IMR-90 (cell line): ENCODE measurements at regions not wholly inside any gene's neighbourhood (a gene's known extent, or its start where the extent isn't known, plus 50 kb on each side); places are given as distances from the start of the nearest gene placed in this dataset.

Experiments
- ATAC-seq: fragments of 200-7000 bp; cut with Tn5 transposase; 2 replicates; pipeline ENCODE4 v1.9.1; 2020; ENCODE audit warnings: low read depth, mild to moderate bottlenecking, moderate library complexity
- BruUV-seq: library from RNA; stranded (reverse); fragments of 400-500 nt; replicated peaks from 2 replicates; lab custom pipeline; 2021; lab: Mats Ljungman, UMichigan
- CTCF ChIA-PET: fragments of 300-600 bp; formaldehyde crosslinking; extraction: SDS; loops from one replicate; lab custom pipeline; 2021; ENCODE audit warnings: antibody characterized with exemption; lab: Yijun Ruan, JAX
- POLR2A ChIA-PET: fragments of 300-600 bp; sonication (Branson Sonifier 250); formaldehyde crosslinking; loops from one replicate; lab custom pipeline; 2022; ENCODE audit warnings: antibody characterized with exemption; ENCODE audit not compliant: unreplicated experiment; lab: Charles Lee
- DNase-seq: peaks from one replicate; pipeline ENCODE4 v3.0.0; 2013
- H2AFZ ChIP-seq: replicated peaks from 2 replicates; pipeline ENCODE3; 2013; ENCODE audit warnings: low read length, mild to moderate bottlenecking; ENCODE audit not compliant: poor library complexity
- H2AK5ac ChIP-seq: 2 replicates; pipeline ENCODE4 v1.6.1; 2013; ENCODE audit warnings: low read depth, low read length, inconsistent platforms
- H2AK9ac ChIP-seq: replicated peaks from 2 replicates; pipeline ENCODE3; 2013; ENCODE audit warnings: mild to moderate bottlenecking, low read depth, low read length, moderate library complexity; ENCODE audit not compliant: poor library complexity
- H2BK120ac ChIP-seq: 2 replicates; pipeline ENCODE4 v1.6.1; 2013; ENCODE audit warnings: low read depth, low read length, inconsistent platforms
- H2BK15ac ChIP-seq: 3 replicates; pipeline ENCODE4 v1.6.1; 2013; ENCODE audit warnings: low read depth, low read length, inconsistent platforms
- H2BK20ac ChIP-seq: 2 replicates; pipeline ENCODE4 v1.6.1; 2013; ENCODE audit warnings: low read depth, mild to moderate bottlenecking, inconsistent platforms, low read length, moderate library complexity
- H2BK5ac ChIP-seq: 2 replicates; pipeline ENCODE4 v1.6.1; 2013; ENCODE audit warnings: mild to moderate bottlenecking, low read depth, low read length, inconsistent platforms; ENCODE audit not compliant: poor library complexity, severe bottlenecking
- H3K14ac ChIP-seq: replicated peaks from 2 replicates; pipeline ENCODE4 v1.6.1; 2013; ENCODE audit warnings: low read depth, low read length, inconsistent platforms
- H3K18ac ChIP-seq: 2 replicates; pipeline ENCODE4 v1.6.1; 2013; ENCODE audit warnings: low read depth, low read length, control low read depth
- H3K23ac ChIP-seq: 2 replicates; pipeline ENCODE4 v1.6.1; 2013; ENCODE audit warnings: low read depth, low read length, inconsistent platforms
- H3K27ac ChIP-seq: 2 replicates; pipeline ENCODE4 v1.5.1; 2013; ENCODE audit warnings: mild to moderate bottlenecking, control low read depth, low read length; ENCODE audit not compliant: insufficient read depth
- H3K27me3 ChIP-seq: 2 replicates; pipeline ENCODE4 v1.6.1; 2013; ENCODE audit warnings: low read length; ENCODE audit not compliant: control insufficient read depth, insufficient read depth
- H3K36me3 ChIP-seq: 2 replicates; pipeline ENCODE4 v1.6.1; 2013; ENCODE audit warnings: low read length, mixed read lengths; ENCODE audit not compliant: control insufficient read depth, insufficient read depth
- H3K4ac ChIP-seq: 2 replicates; pipeline ENCODE4 v1.6.1; 2013; ENCODE audit warnings: low read depth, low read length, inconsistent platforms
- H3K4me1 ChIP-seq: 2 replicates; pipeline ENCODE4 v1.6.1; 2013; ENCODE audit warnings: low read length, mixed read lengths; ENCODE audit not compliant: control insufficient read depth, insufficient read depth
- H3K4me2 ChIP-seq: 2 replicates; pipeline ENCODE4 v1.6.1; 2013; ENCODE audit warnings: low read depth, mild to moderate bottlenecking, control low read depth, low read length, moderate library complexity
- H3K4me3 ChIP-seq: 2 replicates; pipeline ENCODE4 v1.5.1; 2013; ENCODE audit warnings: low read depth, mild to moderate bottlenecking, control low read depth, low read length, moderate library complexity; ENCODE audit not compliant: insufficient read depth
- H3K56ac ChIP-seq: 2 replicates; pipeline ENCODE4 v1.6.1; 2013; ENCODE audit warnings: low read length, inconsistent platforms; ENCODE audit not compliant: insufficient read depth; ENCODE audit errors: extremely low read depth
- H3K79me1 ChIP-seq, 2 experiments: 2 replicates each; pipeline ENCODE4 v1.6.1; 2013; ENCODE audit warnings: low read length in 2 of 2, inconsistent platforms in 1 of 2, low read depth in 1 of 2
- H3K9ac ChIP-seq: 2 replicates; pipeline ENCODE4 v1.6.1; 2013; ENCODE audit warnings: low read depth, low read length, control low read depth
- H3K9me1 ChIP-seq: 2 replicates; pipeline ENCODE4 v1.6.1; 2013; ENCODE audit warnings: low read length, inconsistent platforms; ENCODE audit not compliant: insufficient read depth
- H3K9me3 ChIP-seq: 2 replicates; pipeline ENCODE4 v1.6.1; 2013; ENCODE audit warnings: low read length; ENCODE audit not compliant: control insufficient read depth, insufficient read depth
- H4K20me1 ChIP-seq: 2 replicates; pipeline ENCODE4 v1.6.1; 2013; ENCODE audit warnings: low read length, inconsistent platforms; ENCODE audit not compliant: insufficient read depth
- H4K5ac ChIP-seq: 2 replicates; pipeline ENCODE4 v1.6.1; 2013; ENCODE audit warnings: mild to moderate bottlenecking, low read depth, low read length, control low read depth
- H4K8ac ChIP-seq, 2 experiments: 2 replicates each; pipeline ENCODE4 v1.6.1; 2013; ENCODE audit warnings: low read depth in 2 of 2, low read length in 2 of 2, control low read depth in 1 of 2, inconsistent platforms in 1 of 2
- H4K91ac ChIP-seq: 2 replicates; pipeline ENCODE4 v1.6.1; 2013; ENCODE audit warnings: low read depth, low read length, inconsistent platforms; ENCODE audit not compliant: insufficient read depth
- BHLHE40 ChIP-seq: fragments of 150-350 bp; IDR thresholded peaks from 2 replicates; pipeline ENCODE4 v1.6.1; 2016; ENCODE audit warnings: mild to moderate bottlenecking, low read depth, low read length
- CEBPB ChIP-seq: IDR thresholded peaks from 2 replicates; pipeline ENCODE4 v1.6.1; 2012; ENCODE audit warnings: low read depth, low read length, improper control_type of control experiment
- CHD1 ChIP-seq: IDR thresholded peaks from 2 replicates; pipeline ENCODE4 v1.6.1; 2012; ENCODE audit warnings: low read depth, low read length, improper control_type of control experiment
- CTCF ChIP-seq: conservative IDR thresholded peaks from 2 replicates; pipeline ENCODE4 v1.5.1; 2012; ENCODE audit warnings: mild to moderate bottlenecking, low read depth, low read length, improper control_type of control experiment
- ELK1 ChIP-seq: fragments of 150-350 bp; IDR thresholded peaks from 2 replicates; pipeline ENCODE4 v1.6.1; 2016; ENCODE audit warnings: low read depth, mild to moderate bottlenecking, low read length, moderate library complexity, borderline replicate concordance
- FOS ChIP-seq: fragments of 150-350 bp; IDR thresholded peaks from 2 replicates; pipeline ENCODE4 v1.6.1; 2016; ENCODE audit warnings: low read depth, low read length
- MAFK ChIP-seq: IDR thresholded peaks from 2 replicates; pipeline ENCODE4 v1.6.1; 2012; ENCODE audit warnings: low read depth, low read length, improper control_type of control experiment
- MAZ ChIP-seq: IDR thresholded peaks from 2 replicates; pipeline ENCODE4 v1.6.1; 2012; ENCODE audit warnings: low read depth, mild to moderate bottlenecking, low read length, improper control_type of control experiment, moderate library complexity, borderline replicate concordance
- MXI1 ChIP-seq: IDR thresholded peaks from 2 replicates; pipeline ENCODE4 v1.6.1; 2012; ENCODE audit warnings: low read depth, mild to moderate bottlenecking, low read length, moderate library complexity, borderline replicate concordance
- NFE2L2 ChIP-seq: fragments of 150-350 bp; IDR thresholded peaks from 2 replicates; pipeline ENCODE4 v1.6.1; 2016; ENCODE audit warnings: low read depth, mild to moderate bottlenecking, low read length
- POLR2A ChIP-seq: IDR thresholded peaks from 2 replicates; pipeline ENCODE4 v1.6.1; 2012; ENCODE audit warnings: mild to moderate bottlenecking, low read depth, low read length
- RAD21 ChIP-seq: IDR thresholded peaks from 2 replicates; pipeline ENCODE4 v1.6.1; 2012; ENCODE audit warnings: low read length, improper control_type of control experiment
- RCOR1 ChIP-seq: IDR thresholded peaks from 2 replicates; pipeline ENCODE4 v1.6.1; 2012; ENCODE audit warnings: mild to moderate bottlenecking, low read length, improper control_type of control experiment; ENCODE audit not compliant: insufficient replicate concordance
- RFX5 ChIP-seq: IDR thresholded peaks from 2 replicates; pipeline ENCODE4 v1.8.0; 2012; ENCODE audit warnings: low read depth, mild to moderate bottlenecking, low read length, moderate library complexity
- SMC3 ChIP-seq: fragments of 150-350 bp; IDR thresholded peaks from 2 replicates; pipeline ENCODE4 v1.6.1; 2016; ENCODE audit warnings: low read depth, mild to moderate bottlenecking, antibody characterized with exemption, low read length, moderate library complexity
- WGBS, 2 experiments: methylation state at CpG; one replicate each; pipeline versions ENCODE4 v1.1.5 to v1.1.7; 2013; ENCODE audit warnings: missing lambda C conversion rate in 2 of 2; ENCODE audit not compliant: insufficient read length in 1 of 2; ENCODE audit errors: extremely low coverage in 2 of 2; 5-methylcytosine and 5-hydroxymethylcytosine counted together
- dilution Hi-C: fragments of 300-500 bp; cut with HindIII; formaldehyde crosslinking; loops from one replicate; pipeline ENCODE4 v1.14.3; 2018; ENCODE audit warnings: low sequenced_read_pairs; ENCODE audit not compliant: unreplicated experiment
- in situ Hi-C: fragments of 300-500 bp; cut with MboI; formaldehyde crosslinking; loops from 3 replicates; pipeline ENCODE4 v1.14.3; 2019; ENCODE audit warnings: low sequenced_read_pairs, inconsistent platforms, mixed read lengths
- intact Hi-C: fragments of 100-400 bp; cut with micrococcal nuclease; formaldehyde crosslinking; loops from 2 replicates; pipeline ENCODE4 v1.10.0; 2022
- TF ChIP-seq, protein P1 (sequence below): fragments of 150-350 bp; IDR thresholded peaks from 2 replicates; pipeline ENCODE4 v1.6.1; 2017; ENCODE audit warnings: mild to moderate bottlenecking, antibody characterized with exemption, low read length, low read depth

DNA sequence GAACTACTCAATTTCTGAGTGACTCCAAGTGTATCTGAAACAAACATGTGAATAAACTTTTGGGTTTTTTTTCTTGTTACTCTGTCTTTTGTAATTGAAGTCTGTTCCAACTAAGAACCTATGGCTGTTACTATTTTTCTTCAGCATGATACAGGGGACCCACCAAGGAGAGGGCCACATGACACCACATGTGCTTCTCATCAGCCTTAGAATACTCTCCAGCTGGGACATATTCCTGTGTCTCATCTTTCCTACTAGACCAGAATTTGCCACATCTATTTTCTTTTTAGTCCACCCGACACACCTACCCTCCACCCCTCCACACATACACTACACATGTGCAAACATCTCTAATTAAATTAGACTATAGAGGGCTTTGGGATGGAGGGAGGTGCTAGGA lies 191.7 kb upstream of the NDUFV2 start:
- ChIA-PET CTCF (interaction anchor here (0.6 kb wide), 1 partner anchor 80 kb away, joined by 3 read pairs; no protein-coding TSS in a partner anchor), POLR2A (no interaction called here)
- Histone ChIP-seq H3K23ac (no peak overlapping the region), H3K36me3 (no peaks in the 10 kb centered on the region), H2BK15ac (no peak overlapping the region), H3K27ac (no peak overlapping the region), H3K9me1 (0 out of 2 replicates have a peak, but pooled peaks cover 3% of the 10 kb centered on the region), H3K4me2 (no peak overlapping the region; the same call in 1 of the 2 replicates), H2BK20ac (no peak overlapping the region), H3K14ac (no peak overlapping the region), H4K8ac (no peak overlapping the region), H3K4ac (0 out of 2 replicates have a peak overlapping the region, but pooled peaks have one; percentile 12), H3K79me1 (no peaks in the 10 kb centered on the region), H3K4me3 (no peak overlapping the region), H4K20me1 (no peaks in the 10 kb centered on the region), H3K27me3 (no peaks in the 10 kb centered on the region), H2AFZ (no peak overlapping the region), H3K56ac (no peak overlapping the region), H2AK5ac (no peak overlapping the region), H4K91ac (no peak overlapping the region), H3K18ac (no peak overlapping the region; the same call in 1 of the 2 replicates), H3K4me1 (peaks cover 5% of the 10 kb centered on the region), H3K9me3 (0 out of 2 replicates have a peak, but pooled peaks cover 3% of the 10 kb centered on the region), H3K9ac (no peak overlapping the region), H4K5ac (no peak overlapping the region), H2AK9ac (no peak overlapping the region), H2BK120ac (no peak overlapping the region), H2BK5ac (no peak overlapping the region)
- TF ChIP-seq SMC3 (no peak), FOS (no peak), CTCF (no peak), MAZ (no peak), CHD1 (no peak), MAFK (no peak), CEBPB (no peak), ELK1 (no peak), MXI1 (no peak), RFX5 (no peak), RCOR1 (no peak), RAD21 (no peak), NFE2L2 (no peak), BHLHE40 (no peak), POLR2A (no peak)
- TF ChIP-seq, protein P1, sequence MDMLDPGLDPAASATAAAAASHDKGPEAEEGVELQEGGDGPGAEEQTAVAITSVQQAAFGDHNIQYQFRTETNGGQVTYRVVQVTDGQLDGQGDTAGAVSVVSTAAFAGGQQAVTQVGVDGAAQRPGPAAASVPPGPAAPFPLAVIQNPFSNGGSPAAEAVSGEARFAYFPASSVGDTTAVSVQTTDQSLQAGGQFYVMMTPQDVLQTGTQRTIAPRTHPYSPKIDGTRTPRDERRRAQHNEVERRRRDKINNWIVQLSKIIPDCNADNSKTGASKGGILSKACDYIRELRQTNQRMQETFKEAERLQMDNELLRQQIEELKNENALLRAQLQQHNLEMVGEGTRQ, result no peak
- no TSS peak for BruUV-seq
- in situ Hi-C loops, result no loop called here
- WGBS, 2 experiments, result 100% methylated on average over 1 of the region's 1 CpG; no CpG with 5 or more reads in 1 of the 2 experiments
- intact Hi-C loops, result no loop called here
- no peak for DNase-seq
- ATAC-seq, result peak; percentile 37; the same call in 1 of the 2 replicates
- dilution Hi-C loops, result no loop called here
